Cardiac fibroblast (primary cell): ENCODE measurements at regions not wholly inside any gene's neighbourhood (a gene's known extent, or its start where the extent isn't known, plus 50 kb on each side); places are given as distances from the start of the nearest gene placed in this dataset.

Experiments
- DNase-seq, 2 donors: peaks; one replicate each; pipeline versions ENCODE4 v3.0.0 to v3.0.0-alpha.2; 2010; ENCODE audit warnings: low read depth in 2 of 2
- H3K4me3 ChIP-seq, 2 donors: replicated peaks in 1 of 2; 1 replicate in 1 of 2; 2 replicates in 1 of 2; pipeline ENCODE4 v1.5.1; 2011; ENCODE audit warnings: low read depth in 2 of 2, low read length in 2 of 2, mild to moderate bottlenecking in 2 of 2, moderate library complexity in 1 of 2
- CTCF ChIP-seq: IDR thresholded peaks from one replicate; pipeline ENCODE4 v1.5.1; 2011; ENCODE audit warnings: low read depth, mild to moderate bottlenecking, low read length, inconsistent platforms

- no peak overlapping the region for H3K4me3 ChIP-seq
- TF ChIP-seq CTCF, result no peak
- DNase-seq, result no peak
Measured at GRCh38 chr3:5035113-5035512, 55.9 kb downstream of the BHLHE40 start.

DNA sequence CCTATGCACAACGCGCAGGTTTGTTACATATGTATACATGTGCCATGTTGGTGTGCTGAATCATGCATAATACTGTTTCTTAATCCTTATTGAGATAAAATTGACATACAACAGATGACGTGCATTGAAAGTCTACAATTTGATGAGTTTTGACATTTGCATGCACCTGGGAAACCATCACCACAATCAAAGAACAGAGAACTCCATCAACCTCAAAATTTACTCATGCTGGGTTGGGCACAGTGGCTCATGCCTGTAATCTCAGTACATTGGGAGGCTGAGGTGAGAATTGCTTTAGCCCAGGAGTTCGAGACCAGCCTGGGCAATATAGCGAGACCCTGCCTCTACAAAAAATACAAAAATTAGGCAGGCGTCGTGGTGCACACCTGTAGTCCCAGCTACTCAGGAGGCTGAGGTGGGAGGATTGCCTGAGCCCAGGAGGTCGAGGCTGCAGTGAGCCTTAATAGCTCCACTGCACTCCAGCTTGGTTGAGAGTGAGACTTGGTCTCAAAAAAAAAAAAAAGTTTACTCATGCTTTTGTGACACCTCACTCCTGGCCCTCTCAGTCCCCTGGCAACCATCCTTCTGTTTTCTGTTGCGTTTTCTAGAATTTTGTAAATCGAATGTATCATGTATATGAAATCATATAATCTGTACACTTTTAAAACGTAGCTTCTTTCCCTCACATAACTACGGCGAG lies 56.6 kb downstream of the BHLHE40 start:
- no peak for DNase-seq
- TF ChIP-seq CTCF, result no peak
- H3K4me3 ChIP-seq, result no peak overlapping the region

DNA sequence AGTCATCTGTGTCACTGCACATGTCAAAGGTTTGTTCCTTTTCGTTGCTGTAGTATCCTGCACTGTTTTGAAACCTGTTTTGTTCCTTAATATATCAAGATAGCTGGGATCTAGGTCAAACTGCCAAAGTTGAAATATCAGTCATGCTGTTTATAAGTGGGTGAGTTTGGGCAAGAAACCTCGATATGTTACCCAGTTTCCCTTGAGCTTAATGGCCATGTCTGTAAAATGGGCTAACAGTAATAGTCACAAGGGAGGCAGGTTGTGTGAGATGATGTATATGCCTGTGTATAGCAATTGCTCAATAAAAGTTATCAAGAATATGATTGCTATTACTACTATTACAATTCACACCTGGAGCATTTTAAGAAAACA lies 57.1 kb downstream of the BHLHE40 start:
- TF ChIP-seq CTCF, result no peak
- no peak overlapping the region for H3K4me3 ChIP-seq
- no peak for DNase-seq

- no peak for DNase-seq
- no peak for TF ChIP-seq CTCF
- no peak overlapping the region for H3K4me3 ChIP-seq
Measured at GRCh38 chr3:5036858-5037257, 57.6 kb downstream of the BHLHE40 start.

DNA sequence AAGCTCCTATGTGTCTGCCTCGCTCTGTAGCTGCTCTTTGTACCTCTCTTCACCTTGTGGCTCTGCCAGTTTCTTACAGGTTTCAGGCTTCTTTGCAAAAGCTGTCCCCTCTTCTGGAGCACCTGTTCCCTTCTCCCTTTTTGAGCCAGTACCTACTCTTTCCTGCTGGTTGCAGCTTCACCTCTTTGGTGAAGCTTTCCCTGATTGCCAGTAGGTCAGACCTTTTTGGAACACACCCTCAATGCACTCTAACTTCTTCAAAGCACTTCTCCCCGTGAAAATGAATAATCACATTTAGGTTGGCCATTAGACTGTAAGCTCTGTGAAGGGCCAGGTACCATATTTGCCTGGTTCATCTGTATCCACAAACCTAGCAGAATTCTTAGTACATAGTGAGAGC lies 60.3 kb downstream of the BHLHE40 start:
- TF ChIP-seq CTCF, result no peak
- no peak overlapping the region for H3K4me3 ChIP-seq
- DNase-seq, result no peak

DNA sequence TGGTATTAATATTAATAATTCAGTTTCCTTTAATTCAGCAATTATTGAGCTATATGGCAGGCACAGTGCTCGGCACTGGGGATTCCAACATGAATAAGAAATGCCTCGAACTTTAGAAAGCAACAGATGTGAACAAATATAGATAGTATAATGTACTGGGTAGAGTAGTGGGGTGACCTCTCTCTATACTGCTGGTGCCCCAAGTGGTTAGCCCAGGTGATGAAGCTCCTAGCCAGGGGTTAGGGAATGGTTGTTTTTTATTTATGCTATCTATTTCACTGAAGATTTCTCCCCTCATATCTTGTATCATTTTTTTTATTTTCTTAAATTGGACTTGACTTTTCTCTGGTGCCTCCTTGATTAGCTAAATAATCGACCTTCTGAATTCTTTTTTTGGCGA lies 62.1 kb downstream of the BHLHE40 start:
- H3K4me3 ChIP-seq, result no peak overlapping the region

More for the DNA sequence above, 62.1 kb downstream of the BHLHE40 start:
- DNase-seq, result no peak
- TF ChIP-seq CTCF, result no peak
